Mesenchymal stem cell (in vitro differentiated cells and primary cell): ENCODE measurements at regions not wholly inside any gene's neighbourhood (a gene's known extent, or its start where the extent isn't known, plus 50 kb on each side); places are given as distances from the start of the nearest gene placed in this dataset.

ENCODE experiments used
- DNase-seq: peaks from one replicate; pipeline ENCODE4 v3.0.0-alpha.2; 2013
- H2AFZ ChIP-seq: one replicate; pipeline ENCODE4 v1.6.1; 2013; ENCODE audit warnings: low read depth, mild to moderate bottlenecking, control low read depth, inconsistent platforms, low read length, moderate library complexity
- H2AK5ac ChIP-seq: 2 replicates; pipeline ENCODE4 v1.6.1; 2013; ENCODE audit warnings: low read length, moderate library complexity, mild to moderate bottlenecking, inconsistent platforms; ENCODE audit not compliant: severe bottlenecking
- H2BK120ac ChIP-seq: one replicate; pipeline ENCODE4 v1.6.1; 2013; ENCODE audit warnings: low read depth, mild to moderate bottlenecking, inconsistent platforms, low read length, moderate library complexity
- H2BK12ac ChIP-seq, 2 experiments: one replicate each; pipeline ENCODE4 v1.6.1; 2013; ENCODE audit warnings: inconsistent platforms in 2 of 2, low read length in 2 of 2, mild to moderate bottlenecking in 2 of 2, moderate library complexity in 2 of 2, control low read depth in 1 of 2
- H2BK15ac ChIP-seq: one replicate; pipeline ENCODE4 v1.6.1; 2013; ENCODE audit warnings: mild to moderate bottlenecking, low read depth, inconsistent platforms; ENCODE audit not compliant: poor library complexity, severe bottlenecking
- H2BK5ac ChIP-seq: 2 replicates; pipeline ENCODE4 v1.6.1; 2013; ENCODE audit warnings: low read depth, mild to moderate bottlenecking, low read length, control low read depth, inconsistent platforms; ENCODE audit not compliant: poor library complexity, severe bottlenecking
- H3K14ac ChIP-seq, 2 experiments: one replicate each; pipeline ENCODE4 v1.6.1; 2013; ENCODE audit warnings: inconsistent platforms in 2 of 2, low read length in 2 of 2, control low read depth in 1 of 2, mild to moderate bottlenecking in 1 of 2, moderate library complexity in 1 of 2
- H3K18ac ChIP-seq, 2 experiments: one replicate each; pipeline ENCODE4 v1.6.1; 2013; ENCODE audit warnings: inconsistent platforms in 2 of 2, low read length in 2 of 2, control low read depth in 1 of 2, low read depth in 1 of 2, mild to moderate bottlenecking in 1 of 2
- H3K23ac ChIP-seq, 2 experiments: one replicate each; pipeline ENCODE4 v1.6.1; 2013; ENCODE audit warnings: inconsistent platforms in 2 of 2, low read length in 2 of 2, mild to moderate bottlenecking in 2 of 2, moderate library complexity in 2 of 2, control low read depth in 1 of 2
- H3K27ac ChIP-seq: 2 replicates; pipeline ENCODE4 v1.5.1; 2013; ENCODE audit warnings: mild to moderate bottlenecking, moderate library complexity, low read length, control low read depth, inconsistent platforms; ENCODE audit not compliant: poor library complexity, severe bottlenecking
- H3K27me3 ChIP-seq, 2 experiments: 2 replicates each; pipeline versions ENCODE4 v1.6.1 to v1.7.0; 2013; ENCODE audit warnings: low read length in 2 of 2, mild to moderate bottlenecking in 2 of 2, moderate library complexity in 2 of 2, control low read depth in 1 of 2, inconsistent platforms in 1 of 2; ENCODE audit not compliant: control insufficient read depth in 1 of 2, insufficient read depth in 1 of 2
- H3K36me3 ChIP-seq, 2 experiments: 2 replicates each; pipeline versions ENCODE4 v1.6.1 to v1.7.0; 2013; ENCODE audit warnings: low read length in 2 of 2, control low read depth in 1 of 2, inconsistent platforms in 1 of 2, low read depth in 1 of 2, mild to moderate bottlenecking in 1 of 2; ENCODE audit not compliant: insufficient read depth in 2 of 2, control insufficient read depth in 1 of 2
- H3K4ac ChIP-seq, 2 experiments: one replicate each; pipeline ENCODE4 v1.6.1; 2013; ENCODE audit warnings: inconsistent platforms in 2 of 2, low read length in 2 of 2, mild to moderate bottlenecking in 2 of 2, moderate library complexity in 2 of 2, control low read depth in 1 of 2, low read depth in 1 of 2
- H3K4me1 ChIP-seq: 2 replicates; pipeline ENCODE4 v1.6.1; 2013; ENCODE audit warnings: low read depth, low read length, control low read depth; ENCODE audit not compliant: control insufficient read depth, insufficient read depth
- H3K4me2 ChIP-seq: 2 replicates; pipeline ENCODE4 v1.6.1; 2013; ENCODE audit warnings: low read length, mild to moderate bottlenecking, inconsistent platforms; ENCODE audit not compliant: poor library complexity, severe bottlenecking
- H3K4me3 ChIP-seq, 2 experiments: 2 replicates each; pipeline versions ENCODE4 v1.5.1 to v1.7.0; 2013; ENCODE audit warnings: low read length in 2 of 2, mild to moderate bottlenecking in 2 of 2, control low read depth in 1 of 2, low read depth in 1 of 2; ENCODE audit not compliant: insufficient read depth in 1 of 2
- H3K79me1 ChIP-seq: replicated peaks from 2 replicates; pipeline ENCODE4 v1.6.1; 2013; ENCODE audit warnings: mild to moderate bottlenecking, control low read depth, low read length, inconsistent platforms; ENCODE audit not compliant: poor library complexity, severe bottlenecking
- H3K9ac ChIP-seq: 2 replicates; pipeline ENCODE4 v1.7.0; 2013; ENCODE audit warnings: mild to moderate bottlenecking, low read length, moderate library complexity
- H3K9me3 ChIP-seq: 2 replicates; pipeline ENCODE4 v1.7.0; 2013; ENCODE audit warnings: mild to moderate bottlenecking, low read length; ENCODE audit not compliant: control insufficient read depth
- H4K8ac ChIP-seq: one replicate; pipeline ENCODE4 v1.6.1; 2013; ENCODE audit warnings: inconsistent platforms, mild to moderate bottlenecking, low read length, moderate library complexity
- H4K91ac ChIP-seq: one replicate; pipeline ENCODE4 v1.6.1; 2013; ENCODE audit warnings: mild to moderate bottlenecking, low read length, inconsistent platforms
- WGBS: methylation state at CpG from one replicate; pipeline ENCODE4 v1.1.7; 2013; ENCODE audit warnings: mixed read lengths; 5-methylcytosine and 5-hydroxymethylcytosine counted together

GRCh38 chr12:123065676-123066383 is 85.1 kb downstream of the PITPNM2 start:
- H4K91ac ChIP-seq = peak overlapping the region; percentile 21

GRCh38 chr12:123064885-123065619 is 84.6 kb downstream of the ARL6IP4 start:
- Histone ChIP-seq H3K4me1 (peaks cover 17% of the 10 kb centered on the region), H3K79me1 (peaks cover 24% of the 10 kb centered on the region), H3K36me3 (peaks cover 3 to 4% of the 10 kb centered on the region in 2 experiments), H3K9me3 (no peaks in the 10 kb centered on the region), H3K27me3 (no peaks in the 10 kb centered on the region), H3K4ac (no peak overlapping the region), H4K91ac (no peak overlapping the region), H2BK12ac (peak overlapping the region in 1 of 2 experiments; percentile 24), H3K4me3 (no peak overlapping the region), H2BK5ac (no peak overlapping the region), H3K27ac (no peak overlapping the region), H3K18ac (no peak overlapping the region), H2BK120ac (no peak overlapping the region), H3K14ac (peak overlapping the region in 1 of 2 experiments; percentile 28), H2BK15ac (no peak overlapping the region), H2AK5ac (no peak overlapping the region), H3K9ac (no peak overlapping the region), H3K4me2 (no peak overlapping the region), H4K8ac (no peak overlapping the region), H3K23ac (peak overlapping the region in 1 of 2 experiments; percentile 9), H2AFZ (no peak overlapping the region)
- WGBS = 88% methylated on average over 8 of the region's 8 CpGs
- DNase-seq = no peak

More at GRCh38 chr12:123065676-123066383, 85.1 kb downstream of the PITPNM2 start:
- Histone ChIP-seq H2BK120ac (no peak overlapping the region), H3K27ac (no peak overlapping the region), H2AFZ (no peak overlapping the region), H3K4ac (peak overlapping the region in 1 of 2 experiments; percentile 78), H3K9ac (no peak overlapping the region), H3K9me3 (no peaks in the 10 kb centered on the region), H3K27me3 (no peaks in the 10 kb centered on the region), H2AK5ac (no peak overlapping the region), H2BK12ac (no peak overlapping the region), H3K4me3 (no peak overlapping the region), H3K36me3 (peaks cover 3 to 4% of the 10 kb centered on the region in 2 experiments), H3K14ac (no peak overlapping the region), H3K79me1 (peaks cover 21% of the 10 kb centered on the region), H2BK5ac (no peak overlapping the region), H3K4me1 (peaks cover 24% of the 10 kb centered on the region), H2BK15ac (no peak overlapping the region), H3K4me2 (no peak overlapping the region), H3K18ac (peak overlapping the region in 1 of 2 experiments; percentile 35), H3K23ac (no peak overlapping the region), H4K8ac (no peak overlapping the region)
- no peak for DNase-seq
- WGBS = 89% methylated on average over 8 of the region's 9 CpGs

- Histone ChIP-seq H3K4me3 (no peak overlapping the region), H3K27ac (no peak overlapping the region), H4K8ac (no peak overlapping the region), H2AK5ac (no peak overlapping the region), H3K4me1 (peaks cover 18% of the 10 kb centered on the region), H3K9ac (no peak overlapping the region), H3K4me2 (no peak overlapping the region), H2BK120ac (no peak overlapping the region), H3K27me3 (no peaks in the 10 kb centered on the region), H3K18ac (no peak overlapping the region), H3K9me3 (no peaks in the 10 kb centered on the region), H3K14ac (no peak overlapping the region), H2BK12ac (no peak overlapping the region), H4K91ac (no peak overlapping the region), H3K36me3 (peaks cover 3 to 4% of the 10 kb centered on the region in 2 experiments), H2BK5ac (no peak overlapping the region), H3K23ac (no peak overlapping the region), H3K4ac (no peak overlapping the region), H2AFZ (no peak overlapping the region), H3K79me1 (peaks cover 24% of the 10 kb centered on the region), H2BK15ac (no peak overlapping the region)
- no peak for DNase-seq
- 89% methylated on average over 8 of the region's 8 CpGs for WGBS
Observed at GRCh38 chr12:123064366-123064765, 83.9 kb downstream of the ARL6IP4 start.

- WGBS = 52% methylated on average over 2 of the region's 2 CpGs
- Histone ChIP-seq H3K23ac (no peak overlapping the region), H3K18ac (peak overlapping the region in 1 of 2 experiments; percentile 82), H3K27ac (no peak overlapping the region), H3K79me1 (peaks cover 20% of the 10 kb centered on the region), H2BK5ac (no peak overlapping the region), H2BK12ac (no peak overlapping the region), H3K4ac (no peak overlapping the region), H3K14ac (no peak overlapping the region), H2AFZ (no peak overlapping the region), H2BK15ac (peak overlapping the region; percentile 1), H3K36me3 (peaks cover 4% of the 10 kb centered on the region in 2 experiments), H3K4me1 (peaks cover 25% of the 10 kb centered on the region), H4K91ac (no peak overlapping the region), H2BK120ac (no peak overlapping the region), H3K4me3 (no peak overlapping the region), H3K27me3 (no peaks in the 10 kb centered on the region), H4K8ac (no peak overlapping the region), H3K4me2 (no peak overlapping the region), H3K9me3 (no peaks in the 10 kb centered on the region), H3K9ac (peak overlapping the region; percentile 40), H2AK5ac (no peak overlapping the region)
- peak; percentile 54 for DNase-seq
Observed at GRCh38 chr12:123063535-123063934, 83.1 kb downstream of the ARL6IP4 start.
